GM12875 (cell line): ENCODE measurements at regions not wholly inside any gene's neighbourhood (a gene's known extent, or its start where the extent isn't known, plus 50 kb on each side); places are given as distances from the start of the nearest gene placed in this dataset.
A peak's percentile ranks its signal among the peaks of the same experiment; 100 is the strongest.
"Not testable (repeated sequence)": the region's sequence is repeated elsewhere in the genome, so short reads cannot be mapped to it uniquely, and the experiment has no call there.

ENCODE experiments used
- H3K4me3 ChIP-seq: one replicate; pipeline ENCODE4 v1.5.1; 2011; ENCODE audit warnings: low read depth, low read length, control low read depth
- TF ChIP-seq, protein P1 (sequence below): IDR thresholded peaks from 2 replicates; pipeline ENCODE4 v1.5.1; 2011; ENCODE audit warnings: low read depth, mild to moderate bottlenecking, control low read depth, inconsistent platforms, low read length, moderate library complexity, borderline replicate concordance; ENCODE audit not compliant: insufficient read depth

GRCh38 chr4:3942569-3942971 lies 176.4 kb downstream of the ADRA2C start:
- TF ChIP-seq, protein P1, sequence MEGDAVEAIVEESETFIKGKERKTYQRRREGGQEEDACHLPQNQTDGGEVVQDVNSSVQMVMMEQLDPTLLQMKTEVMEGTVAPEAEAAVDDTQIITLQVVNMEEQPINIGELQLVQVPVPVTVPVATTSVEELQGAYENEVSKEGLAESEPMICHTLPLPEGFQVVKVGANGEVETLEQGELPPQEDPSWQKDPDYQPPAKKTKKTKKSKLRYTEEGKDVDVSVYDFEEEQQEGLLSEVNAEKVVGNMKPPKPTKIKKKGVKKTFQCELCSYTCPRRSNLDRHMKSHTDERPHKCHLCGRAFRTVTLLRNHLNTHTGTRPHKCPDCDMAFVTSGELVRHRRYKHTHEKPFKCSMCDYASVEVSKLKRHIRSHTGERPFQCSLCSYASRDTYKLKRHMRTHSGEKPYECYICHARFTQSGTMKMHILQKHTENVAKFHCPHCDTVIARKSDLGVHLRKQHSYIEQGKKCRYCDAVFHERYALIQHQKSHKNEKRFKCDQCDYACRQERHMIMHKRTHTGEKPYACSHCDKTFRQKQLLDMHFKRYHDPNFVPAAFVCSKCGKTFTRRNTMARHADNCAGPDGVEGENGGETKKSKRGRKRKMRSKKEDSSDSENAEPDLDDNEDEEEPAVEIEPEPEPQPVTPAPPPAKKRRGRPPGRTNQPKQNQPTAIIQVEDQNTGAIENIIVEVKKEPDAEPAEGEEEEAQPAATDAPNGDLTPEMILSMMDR, result 0 out of 2 replicates have a peak, but pooled peaks have one; percentile 40
- H3K4me3 ChIP-seq, result not testable (repeated sequence)

DNA sequence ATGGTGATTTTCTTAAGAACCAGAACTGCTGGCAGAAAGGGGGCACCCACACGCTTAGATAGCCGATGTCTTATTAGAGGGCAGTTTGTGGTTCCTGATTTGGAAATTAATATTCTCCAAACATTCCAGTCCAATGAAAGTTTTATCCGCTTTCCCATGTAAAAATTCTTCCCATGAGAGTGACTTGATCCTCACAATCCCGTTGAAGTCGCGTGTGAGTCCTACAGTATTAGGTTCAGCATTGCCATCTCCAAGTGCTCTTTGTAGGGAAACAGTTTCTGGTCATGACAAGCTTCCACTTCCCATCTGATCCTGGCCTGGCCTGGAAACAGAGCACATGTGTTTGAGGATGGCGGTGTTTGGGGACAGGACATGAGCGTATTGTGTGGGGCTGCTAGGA lies 176.9 kb downstream of the ADRA2C start:
- not testable (repeated sequence) for H3K4me3 ChIP-seq

- H3K4me3 ChIP-seq, result no peak overlapping the region
- TF ChIP-seq, protein P1, result no peak
These were observed 179.5 kb downstream of the ADRA2C start for GRCh38 chr4:3945511-3946290.

DNA sequence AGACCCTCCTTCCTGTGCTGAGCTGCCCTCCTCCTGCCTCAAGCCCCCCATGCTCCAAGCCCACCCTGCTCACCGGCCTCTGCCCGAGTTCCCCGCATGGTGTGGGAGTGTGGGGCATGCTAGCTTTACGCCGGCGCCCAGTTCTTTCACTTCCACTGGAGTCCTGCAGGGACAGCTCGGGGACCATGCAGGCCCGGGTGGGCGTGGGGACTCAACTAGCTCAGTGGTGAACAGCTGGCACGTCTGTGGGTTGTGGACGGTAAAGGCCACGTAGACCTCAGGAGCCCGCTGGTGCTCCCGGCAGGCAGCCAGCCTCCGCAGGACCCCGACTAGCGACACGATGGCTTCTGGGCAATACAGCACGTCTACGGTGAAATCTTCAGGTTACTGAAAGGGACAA lies 180.4 kb downstream of the ADRA2C start:
- H3K4me3 ChIP-seq, result not testable (repeated sequence)

GRCh38 chr4:3947761-3948160 lies 181.6 kb downstream of the ADRA2C start:
- not testable (repeated sequence) for H3K4me3 ChIP-seq

GRCh38 chr4:3948210-3948609 lies 182.0 kb downstream of the ADRA2C start:
- not testable (repeated sequence) for H3K4me3 ChIP-seq

DNA sequence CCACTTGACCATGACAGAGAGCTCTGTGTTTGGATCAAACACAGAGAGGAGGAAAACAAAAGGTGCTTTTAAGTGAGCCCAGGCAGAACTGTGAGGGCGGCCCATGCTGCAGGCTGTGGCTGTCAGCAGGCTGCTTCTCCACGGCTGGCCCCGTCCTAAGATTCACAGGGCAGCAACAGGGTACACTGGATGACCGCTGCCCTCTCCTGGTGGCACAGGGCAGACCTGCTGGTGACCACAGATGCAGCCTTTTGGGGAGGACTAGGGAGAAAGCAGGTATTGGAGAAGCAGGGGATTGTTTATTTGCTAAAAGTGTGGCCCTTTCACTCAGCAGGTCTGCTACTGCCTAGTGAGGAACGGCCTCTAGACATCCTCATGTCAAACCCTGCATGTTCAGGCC lies 183.7 kb downstream of the ADRA2C start:
- TF ChIP-seq, protein P1, result peak; percentile 16; the same call in 1 of the 2 replicates
- H3K4me3 ChIP-seq, result not testable (repeated sequence)

- H3K4me3 ChIP-seq, result not testable (repeated sequence)
These were observed 186.4 kb downstream of the ADRA2C start for GRCh38 chr4:3952443-3953139.

- not testable (repeated sequence) for H3K4me3 ChIP-seq
These were observed 186.9 kb downstream of the ADRA2C start for GRCh38 chr4:3953140-3953489.

- H3K4me3 ChIP-seq, result peak overlapping the region; percentile 80
These were observed 188.5 kb downstream of the ADRA2C start for GRCh38 chr4:3954540-3955320.

DNA sequence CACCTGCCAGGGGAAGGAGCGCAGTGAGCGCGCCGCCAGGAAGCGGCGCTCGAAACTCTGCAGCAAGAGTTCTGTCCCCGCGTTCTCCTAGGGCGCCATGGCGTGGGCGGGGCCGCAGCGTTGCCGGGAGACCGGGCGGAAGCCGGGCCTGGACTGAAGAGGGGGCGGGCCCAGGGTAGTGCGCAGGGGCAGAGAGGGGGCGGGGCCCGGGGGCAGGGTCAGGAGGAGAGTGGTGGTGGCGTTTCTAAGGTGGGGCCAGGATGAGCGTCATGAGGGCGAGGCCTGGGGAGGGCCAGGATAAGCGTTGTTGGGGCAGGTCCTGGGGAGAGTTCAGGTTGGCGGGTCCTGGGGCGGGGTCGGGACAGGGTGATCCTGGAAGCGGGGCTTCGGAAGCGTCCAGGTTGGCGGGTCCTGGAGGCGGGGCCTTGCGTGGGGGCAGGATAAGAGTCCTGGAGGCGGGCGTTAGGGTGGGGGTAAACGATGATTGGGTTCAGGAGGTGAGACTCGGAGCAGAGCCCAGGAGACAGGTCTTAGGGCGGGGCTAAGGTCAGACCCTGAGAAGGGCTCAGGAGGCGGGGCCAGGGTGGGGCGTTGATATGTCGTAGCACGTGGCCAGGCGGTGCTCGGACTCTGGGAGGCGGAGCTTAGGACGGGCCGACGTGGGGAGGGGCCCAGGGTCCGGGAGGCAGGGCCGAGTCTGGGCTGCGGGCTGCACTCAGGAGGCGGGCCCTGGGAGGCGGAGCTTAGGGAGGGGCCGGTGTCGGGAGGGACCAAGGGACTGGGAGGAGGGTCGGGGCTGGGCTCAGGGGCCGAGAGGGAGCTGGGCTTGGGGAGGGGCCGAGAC lies 189.4 kb downstream of the ADRA2C start:
- peak overlapping the region; percentile 80 for H3K4me3 ChIP-seq

GRCh38 chr4:3956165-3956867 lies 190.1 kb downstream of the ADRA2C start:
- H3K4me3 ChIP-seq, result peak overlapping the region; percentile 49

DNA sequence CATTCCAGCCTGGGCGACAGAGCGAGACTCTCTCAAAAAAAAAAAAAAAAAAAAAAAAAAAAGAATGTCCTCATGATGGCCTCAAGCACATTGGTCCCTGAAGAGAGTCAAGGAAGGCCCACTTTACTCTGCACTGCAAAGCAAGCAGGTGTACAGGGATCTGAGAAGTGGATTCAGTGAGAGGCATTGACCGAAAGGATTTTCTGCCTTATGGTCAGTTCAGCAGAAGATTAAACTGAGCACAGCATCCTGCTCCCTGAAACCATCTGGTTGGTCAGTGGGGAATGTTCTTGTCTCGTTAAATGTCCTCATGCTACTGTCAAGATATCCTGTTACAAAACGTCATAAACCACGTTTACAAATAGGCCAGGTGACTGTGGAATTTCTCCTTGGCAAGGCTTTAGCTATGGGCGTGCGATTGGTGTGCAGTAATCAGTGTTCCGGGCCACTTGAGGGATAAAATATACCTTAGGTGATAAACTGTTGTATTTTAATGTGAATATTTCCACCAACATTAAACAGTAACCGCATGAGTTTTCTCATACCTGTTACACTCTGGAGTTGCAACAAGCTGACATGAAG lies 195.0 kb downstream of the ADRA2C start:
- H3K4me3 ChIP-seq, result not testable (repeated sequence)

GRCh38 chr4:3964572-3965278 lies 198.5 kb downstream of the ADRA2C start:
- not testable (repeated sequence) for H3K4me3 ChIP-seq
